Stimulated activated CD8-positive, alpha-beta memory T cell treated with anti-CD3 and anti-CD28 coated beads, Interleukin-12 subunit alpha, Interleukin-12 subunit beta, amount 100 ng/mL, for 24 hours (primary cell): ENCODE measurements at regions not wholly inside any gene's neighbourhood (a gene's known extent, or its start where the extent isn't known, plus 50 kb on each side); places are given as distances from the start of the nearest gene placed in this dataset.
"Not testable (repeated sequence)": the region's sequence is repeated elsewhere in the genome, so short reads cannot be mapped to it uniquely, and the experiment has no call there.

Experiments
- DNase-seq: peaks from one replicate; pipeline ENCODE4 v3.0.0-alpha.2; 2020; ENCODE audit errors: extremely low read depth

DNA sequence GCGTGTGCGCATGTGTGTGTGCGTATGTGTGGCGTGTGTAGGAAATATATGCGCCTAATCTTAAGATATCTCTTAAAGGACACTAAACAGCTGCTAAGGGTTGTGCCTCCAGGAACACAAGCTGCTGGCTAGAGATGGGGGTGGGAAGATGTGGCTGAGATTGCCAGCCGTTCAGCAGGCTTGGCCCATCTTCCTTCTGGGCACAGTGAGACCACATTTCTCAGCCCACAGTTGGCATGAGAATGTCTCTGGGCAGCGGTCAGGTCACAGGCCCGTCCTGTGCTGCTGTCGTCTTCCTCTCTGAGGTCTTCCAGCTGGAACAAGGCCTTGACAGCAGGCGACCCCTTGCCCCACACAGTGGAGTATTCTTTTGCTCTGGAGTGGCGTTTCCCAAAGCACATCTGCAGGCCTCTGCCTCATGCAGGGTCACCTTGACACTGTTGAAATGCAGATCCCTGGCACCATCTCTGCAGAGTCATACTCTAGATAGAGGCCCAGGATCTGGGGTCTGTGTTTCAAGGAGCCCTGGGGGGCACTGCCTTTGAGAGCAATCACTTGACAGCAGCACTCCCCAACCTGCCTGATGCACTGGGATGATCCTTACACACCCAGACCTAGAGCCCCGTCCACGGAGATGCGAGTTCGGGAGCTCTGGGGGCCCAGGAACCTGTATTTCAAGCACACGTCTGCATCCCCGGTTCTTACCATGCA lies 335.5 kb upstream of the SFSWAP start:
- DNase-seq: no peak

GRCh38 chr12:131375972-131376345 lies 334.9 kb upstream of the SFSWAP start:
- DNase-seq: no peak

DNA sequence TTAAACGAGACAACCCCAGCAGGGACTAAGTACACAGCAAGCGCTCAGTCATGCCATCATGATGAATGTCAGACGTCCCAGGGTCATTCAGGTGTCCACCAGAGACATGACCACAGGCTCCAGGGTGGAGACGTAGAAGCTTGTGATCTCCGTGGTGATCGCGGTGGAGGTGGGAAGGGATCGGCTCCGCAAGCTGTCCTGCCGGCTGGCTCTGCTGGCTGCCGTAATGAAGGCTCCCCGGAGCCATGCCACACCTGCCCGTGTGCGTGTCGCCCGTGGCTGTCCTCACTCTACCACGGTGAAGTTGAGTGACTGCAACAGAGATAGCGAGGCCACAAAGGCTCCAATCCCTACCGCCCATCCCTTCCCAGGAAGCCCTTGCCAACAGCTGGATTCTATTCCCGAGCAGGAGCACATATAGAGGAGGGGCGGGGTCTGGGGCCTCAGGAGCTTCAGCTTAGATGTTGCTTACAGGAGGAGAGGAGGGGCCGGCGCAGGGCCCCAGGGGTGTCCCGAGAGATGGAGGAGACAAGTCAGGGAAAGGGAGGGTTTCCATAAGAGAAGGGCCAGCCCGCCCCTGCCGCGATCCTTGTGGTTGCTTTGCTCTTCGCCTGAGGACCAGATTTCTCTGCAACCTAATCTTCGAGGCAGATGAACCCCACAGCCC lies 332.6 kb upstream of the SFSWAP start:
- no peak for DNase-seq

GRCh38 chr12:131378861-131379665 lies 331.8 kb upstream of the SFSWAP start:
- DNase-seq: no peak

DNA sequence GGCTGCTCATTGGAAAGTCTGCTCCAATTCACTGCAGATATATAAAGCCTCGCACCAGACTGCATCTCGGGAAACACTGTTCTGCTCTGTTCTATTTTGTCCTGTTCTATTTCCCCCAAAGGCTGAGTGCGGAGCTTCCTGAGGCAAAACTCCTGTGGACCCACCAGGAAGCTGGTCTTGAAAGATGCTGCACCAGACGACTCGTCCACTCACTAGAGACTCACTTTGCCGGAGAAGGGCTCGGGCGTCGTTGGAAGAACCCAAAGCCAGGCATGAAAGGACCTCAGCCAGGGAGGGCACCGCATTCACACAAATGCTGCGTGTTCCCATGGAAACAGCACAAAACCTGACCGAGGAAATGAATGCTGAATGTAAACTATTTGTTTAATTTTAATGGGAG lies 331.2 kb upstream of the SFSWAP start:
- no peak for DNase-seq

GRCh38 chr12:131380220-131380964 lies 330.5 kb upstream of the SFSWAP start:
- no peak for DNase-seq

DNA sequence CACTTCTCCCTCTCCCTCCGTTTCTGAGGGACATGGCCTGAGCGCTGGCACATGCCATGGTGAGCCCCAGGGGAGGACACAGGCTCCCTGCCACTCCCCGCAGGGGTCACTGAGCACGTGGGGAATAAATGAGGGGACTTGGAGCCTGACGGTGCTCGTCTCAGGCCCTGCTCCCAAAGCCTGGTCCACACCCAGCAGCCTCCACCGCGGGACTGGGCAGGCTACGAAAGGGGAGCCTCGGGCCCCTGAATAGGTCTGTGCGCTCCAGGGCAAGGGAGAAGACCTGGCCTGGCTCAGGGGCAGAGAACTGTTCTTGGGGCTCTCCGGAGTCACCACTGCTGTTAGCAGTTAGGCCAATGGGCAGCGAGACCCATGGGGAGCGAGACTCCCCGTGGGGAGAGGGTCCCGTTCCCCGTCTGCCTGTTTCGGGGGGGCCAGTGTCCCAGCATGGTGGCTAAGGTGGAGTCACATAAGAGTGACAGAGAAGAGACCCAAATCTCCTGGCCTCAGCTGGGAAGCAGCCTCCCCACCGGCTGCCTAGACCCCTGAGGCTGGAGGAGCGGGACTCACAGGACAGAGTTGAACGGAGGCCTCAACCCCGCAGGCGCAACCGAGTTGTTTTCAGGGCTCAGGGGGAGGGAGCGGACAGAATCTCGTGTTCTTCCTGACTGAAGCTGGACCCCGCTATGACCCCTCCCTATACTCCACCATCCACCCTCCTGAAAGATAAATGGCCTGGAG lies 329.8 kb upstream of the SFSWAP start:
- DNase-seq: no peak

- DNase-seq: no peak
These were observed 329.0 kb upstream of the SFSWAP start for GRCh38 chr12:131381716-131382430.

DNA sequence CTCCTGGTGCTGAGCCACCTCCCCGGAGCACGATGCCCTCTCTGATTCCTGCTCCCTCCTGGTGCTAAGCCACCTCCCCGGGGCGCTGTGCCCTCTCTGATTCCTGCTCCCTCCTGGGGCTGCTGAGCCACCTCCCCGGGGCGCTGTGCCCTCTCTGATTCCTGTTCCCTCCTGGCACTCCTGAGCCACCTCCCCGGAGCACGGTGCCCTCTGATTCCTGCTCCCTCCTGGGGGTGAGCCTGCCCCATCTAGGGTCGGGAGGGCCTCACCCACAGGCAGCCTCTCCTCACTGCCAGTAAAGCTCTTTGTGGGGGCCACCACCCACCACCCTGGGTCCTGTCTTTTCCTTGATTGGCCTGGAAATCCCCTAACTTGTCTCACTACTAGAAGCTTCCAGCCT lies 327.6 kb upstream of the SFSWAP start:
- DNase-seq: no peak

- no peak for DNase-seq
These were observed 326.9 kb upstream of the SFSWAP start for GRCh38 chr12:131383741-131384543.

DNA sequence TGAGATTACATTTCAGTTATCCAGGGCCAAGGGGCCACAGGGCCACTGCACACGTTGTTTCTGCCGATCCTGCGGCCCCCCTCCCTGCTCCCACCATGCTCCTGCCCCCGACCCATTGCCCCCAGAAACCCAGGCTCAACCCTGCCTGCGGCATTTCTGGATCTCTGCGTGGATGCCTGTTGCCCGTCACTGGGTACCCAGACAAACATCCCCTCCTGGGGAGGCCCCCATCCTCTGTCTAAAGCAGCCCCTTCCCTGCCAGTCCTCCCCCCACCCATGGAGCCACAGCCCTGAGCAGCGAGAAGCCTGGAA lies 326.4 kb upstream of the SFSWAP start:
- no peak for DNase-seq

DNA sequence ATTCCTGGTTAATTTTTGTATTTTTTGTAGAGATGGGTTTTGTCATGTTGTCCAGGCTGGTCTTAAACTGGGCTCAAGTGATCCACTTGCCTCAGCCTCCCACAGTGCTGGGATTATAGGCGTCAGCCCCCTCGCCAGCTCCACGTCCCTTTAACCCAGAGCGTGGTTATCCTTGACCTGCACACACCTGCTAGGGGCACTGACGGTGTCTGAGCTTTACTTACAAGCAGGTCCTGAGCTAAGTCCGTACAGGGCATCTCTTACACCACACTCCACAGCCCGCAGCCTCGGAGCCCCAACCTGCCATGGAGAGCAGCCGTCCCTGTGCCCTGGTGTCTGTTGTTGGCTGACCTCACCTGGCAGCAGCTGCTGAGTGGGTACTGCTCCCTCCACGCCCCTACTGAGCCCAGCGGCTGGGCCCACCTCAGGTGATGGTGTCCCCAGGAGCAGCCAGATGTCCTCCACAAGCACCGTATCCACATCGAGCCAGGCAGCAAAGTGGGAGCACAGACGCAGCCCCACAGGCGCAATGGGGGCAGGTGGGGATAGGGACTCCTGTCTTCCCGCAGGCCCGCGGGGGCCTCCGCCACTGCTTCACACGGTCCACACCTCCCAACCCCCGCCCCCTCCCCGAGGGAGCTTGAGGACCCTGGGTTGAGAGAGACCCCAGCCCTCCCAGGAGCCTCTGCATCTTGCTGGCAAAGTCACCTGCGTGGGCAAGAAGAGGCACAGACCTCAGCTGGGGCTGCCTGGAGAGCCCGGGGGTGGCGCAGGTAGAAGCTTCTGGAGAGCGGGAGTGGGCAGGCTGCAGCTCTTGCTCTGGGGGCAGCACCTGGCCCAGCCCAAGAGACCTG lies 325.4 kb upstream of the SFSWAP start:
- no peak for DNase-seq

DNA sequence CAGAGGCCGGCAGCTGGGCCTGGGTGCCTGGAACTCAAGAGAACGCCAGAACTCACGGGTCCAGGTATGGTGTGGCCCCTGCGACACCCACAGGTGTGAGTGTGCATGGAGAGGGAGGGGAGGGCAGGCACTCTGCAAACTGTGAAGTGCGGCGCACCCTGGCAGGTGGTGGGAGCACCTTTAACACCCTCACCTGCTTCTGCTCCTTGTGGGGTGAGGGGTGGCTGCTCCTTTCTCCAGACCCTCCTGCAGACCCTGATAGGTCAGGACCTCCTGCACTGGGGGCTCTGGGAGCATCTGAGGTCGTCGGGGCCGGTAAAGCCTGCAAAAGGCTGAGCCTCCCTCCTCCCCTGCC lies 324.7 kb upstream of the SFSWAP start:
- DNase-seq: no peak

DNA sequence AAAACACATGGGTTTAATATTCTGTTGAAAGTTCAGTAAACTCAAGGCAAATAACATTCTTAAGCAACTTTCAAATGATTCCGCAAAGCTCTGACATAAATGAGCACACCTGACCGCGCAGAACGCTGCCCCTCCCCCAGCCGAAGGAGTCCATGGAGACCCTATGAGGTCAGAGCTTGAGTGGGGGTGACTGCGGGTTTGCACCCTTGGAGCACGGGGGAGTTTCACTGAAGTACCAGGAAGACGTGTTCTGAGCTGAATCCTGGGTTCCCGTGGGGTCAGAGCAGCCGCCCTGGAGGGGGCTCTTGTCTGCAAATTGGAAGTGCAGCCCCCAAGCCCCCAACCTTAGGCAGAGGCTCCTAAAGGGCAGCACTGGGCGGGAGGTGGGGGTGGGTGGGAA lies 324.1 kb upstream of the SFSWAP start:
- DNase-seq: no peak

DNA sequence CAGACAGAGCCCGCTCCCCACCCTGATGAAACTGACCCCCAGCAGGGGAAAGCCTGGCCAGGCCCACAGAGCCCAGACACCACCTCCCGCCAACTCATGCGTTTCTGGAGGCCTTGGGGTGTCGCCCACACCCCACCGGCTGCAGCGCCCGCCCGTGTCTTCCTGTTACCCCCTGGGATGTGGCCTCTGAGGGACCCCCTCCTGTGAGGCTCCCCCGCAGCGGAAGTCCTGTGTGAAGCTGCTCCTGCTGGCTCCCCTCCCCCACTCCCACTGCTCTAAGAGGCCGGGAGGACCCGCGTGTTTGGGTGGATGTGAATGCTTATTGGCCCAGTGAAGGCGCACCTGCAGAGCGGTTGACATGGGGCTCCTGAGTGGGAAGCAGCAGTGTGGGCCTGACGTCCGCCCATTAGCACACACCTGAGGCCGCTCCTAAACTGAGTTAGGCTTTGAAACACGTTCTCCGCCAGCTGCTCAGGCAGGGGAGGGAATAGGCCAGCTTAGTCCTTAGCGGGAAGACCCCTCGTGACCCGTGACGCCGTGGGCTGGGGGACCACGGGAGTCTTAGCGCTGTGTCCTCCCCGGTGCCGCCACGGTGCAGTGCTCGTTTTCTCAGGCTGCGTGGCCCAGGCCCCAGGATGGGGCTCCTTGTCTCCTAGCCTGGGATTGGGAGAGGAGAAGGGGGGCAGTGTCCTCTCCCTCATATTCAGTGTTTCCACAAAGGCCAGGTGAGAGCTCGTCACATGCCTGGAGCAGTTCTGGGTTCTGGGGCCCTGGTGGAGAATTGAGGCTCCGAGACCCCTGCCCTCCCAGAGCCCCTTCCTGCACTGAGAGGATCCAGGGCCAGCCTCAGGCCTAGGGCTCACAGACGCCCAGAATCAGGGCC lies 323.4 kb upstream of the SFSWAP start:
- DNase-seq: no peak

DNA sequence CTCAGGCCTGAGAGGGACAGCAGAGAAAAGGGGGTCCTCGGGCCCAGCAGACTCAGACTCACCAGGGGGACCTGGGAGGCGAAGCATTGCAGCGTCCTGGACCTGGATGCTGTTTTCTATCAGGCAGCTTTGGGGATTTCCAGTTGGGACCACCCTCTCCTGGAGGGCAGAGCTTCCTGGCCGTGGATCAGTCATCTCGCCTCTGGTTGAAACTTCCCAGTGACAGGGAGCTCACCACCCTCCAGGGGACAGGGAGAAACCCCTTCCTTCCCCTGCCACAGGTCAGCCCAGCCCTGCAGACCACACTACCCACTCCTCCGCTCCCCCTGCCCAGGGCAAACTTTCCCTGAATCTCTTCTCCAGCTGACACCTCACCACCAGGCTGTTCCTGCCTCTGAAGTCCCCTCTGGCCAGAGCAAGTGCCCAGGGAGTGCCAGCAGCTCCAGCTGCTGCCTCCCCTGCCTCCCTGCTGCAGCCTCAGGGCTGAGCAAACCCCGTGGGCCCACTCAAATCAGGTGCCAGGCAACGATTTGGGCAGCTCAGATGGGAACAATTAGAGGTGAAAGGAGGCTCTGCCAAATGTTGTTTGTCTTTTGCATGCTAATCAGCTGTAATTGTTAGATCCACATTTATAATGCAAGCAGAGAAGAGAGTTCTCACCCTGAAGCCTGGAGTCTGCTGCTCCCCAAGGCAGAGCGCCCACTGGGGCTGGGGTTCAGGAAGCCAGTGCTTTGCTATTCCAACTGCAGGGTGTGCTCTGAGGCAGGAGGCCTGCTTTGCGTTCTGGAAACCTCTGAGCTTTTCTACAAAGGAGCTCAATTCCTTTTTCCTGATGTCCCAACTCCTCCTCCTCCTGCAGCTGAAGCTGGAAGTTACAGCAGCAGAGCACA lies 322.5 kb upstream of the SFSWAP start:
- DNase-seq: not testable (repeated sequence)
